DND-41 (cell line): ENCODE measurements at regions not wholly inside any gene's neighbourhood (a gene's known extent, or its start where the extent isn't known, plus 50 kb on each side); places are given as distances from the start of the nearest gene placed in this dataset.
"Not testable (repeated sequence)": the region's sequence is repeated elsewhere in the genome, so short reads cannot be mapped to it uniquely, and the experiment has no call there.

ENCODE experiments used
- ATAC-seq: fragments of 200-7000 bp; cut with Tn5 transposase; 3 replicates; pipeline ENCODE4 v1.9.1; 2021; ENCODE audit warnings: low read depth; ENCODE audit not compliant: insufficient read depth
- DNase-seq: peaks from one replicate; pipeline ENCODE4 v3.0.0-alpha.2; 2020
- H2AFZ ChIP-seq: 2 replicates; pipeline ENCODE4 v1.6.0; 2012; ENCODE audit warnings: low read depth, low read length
- H3K27ac ChIP-seq: 2 replicates; pipeline ENCODE4 v1.5.1; 2012; ENCODE audit warnings: low read length, inconsistent platforms
- H3K27me3 ChIP-seq: fragments of 200-600 bp; sonication (generic); 2 replicates; pipeline ENCODE4 v1.6.0; 2012; ENCODE audit warnings: low read length, mild to moderate bottlenecking, inconsistent platforms; ENCODE audit not compliant: insufficient read depth, poor library complexity
- H3K36me3 ChIP-seq: 2 replicates; pipeline ENCODE4 v1.5.1; 2012; ENCODE audit warnings: low read length, inconsistent platforms; ENCODE audit not compliant: insufficient read depth
- H3K4me1 ChIP-seq: 2 replicates; pipeline ENCODE4 v1.5.1; 2012; ENCODE audit warnings: mild to moderate bottlenecking, low read length; ENCODE audit not compliant: insufficient read depth
- H3K4me2 ChIP-seq: 2 replicates; pipeline ENCODE4 v1.6.0; 2012; ENCODE audit warnings: mild to moderate bottlenecking, moderate library complexity, low read length, inconsistent platforms; ENCODE audit not compliant: insufficient read depth
- H3K4me3 ChIP-seq, 2 experiments: fragments of 200-600 bp in 1 of 2; shearing (Covaris generic) in 1 of 2; 2 replicates each; pipeline ENCODE4 v1.5.1; 2012 to 2016; ENCODE audit warnings: inconsistent platforms in 2 of 2, low read length in 2 of 2, mild to moderate bottlenecking in 2 of 2, low read depth in 1 of 2, moderate library complexity in 1 of 2
- H3K79me2 ChIP-seq: 2 replicates; pipeline ENCODE4 v1.6.0; 2012; ENCODE audit warnings: low read length, inconsistent platforms; ENCODE audit not compliant: insufficient read depth
- H3K9ac ChIP-seq: 2 replicates; pipeline ENCODE4 v1.6.0; 2012; ENCODE audit warnings: low read depth, mild to moderate bottlenecking, inconsistent platforms, low read length, moderate library complexity
- H3K9me3 ChIP-seq: 2 replicates; pipeline ENCODE4 v1.5.1; 2012; ENCODE audit warnings: low read length, moderate library complexity, mild to moderate bottlenecking, inconsistent platforms; ENCODE audit not compliant: insufficient read depth, severe bottlenecking
- H4K20me1 ChIP-seq: 2 replicates; pipeline ENCODE4 v1.6.0; 2012; ENCODE audit warnings: low read length; ENCODE audit not compliant: insufficient read depth
- CTCF ChIP-seq: IDR thresholded peaks from 2 replicates; pipeline ENCODE4 v1.5.1; 2012; ENCODE audit warnings: borderline replicate concordance, low read length, moderate library complexity, mild to moderate bottlenecking; ENCODE audit not compliant: poor library complexity, severe bottlenecking; ENCODE audit errors: extremely low read depth
- EZH2 ChIP-seq: IDR thresholded peaks from 3 replicates; pipeline ENCODE4 v1.6.1; 2012; ENCODE audit warnings: borderline replicate concordance, low read depth, mild to moderate bottlenecking, moderate library complexity, low read length, inconsistent platforms; ENCODE audit not compliant: severe bottlenecking

- ATAC-seq: no peak
- H3K27ac ChIP-seq: no peak overlapping the region
- H3K9ac ChIP-seq: no peak overlapping the region
- DNase-seq: no peak
- H3K79me2 ChIP-seq: no peaks in the 10 kb centered on the region
- TF ChIP-seq CTCF (no peak), EZH2 (no peak)
- H3K4me3 ChIP-seq: no peak overlapping the region
- H3K36me3 ChIP-seq: no peaks in the 10 kb centered on the region
- H3K4me1 ChIP-seq: no peaks in the 10 kb centered on the region
- H4K20me1 ChIP-seq: no peaks in the 10 kb centered on the region
- H3K9me3 ChIP-seq: no peaks in the 10 kb centered on the region
- H2AFZ ChIP-seq: no peak overlapping the region
- H3K27me3 ChIP-seq: no peaks in the 10 kb centered on the region
- no peak overlapping the region for H3K4me2 ChIP-seq
These were observed 906.0 kb upstream of the CDH10 start for GRCh38 chr5:25550793-25551192.

- Histone ChIP-seq H3K79me2 (no peaks in the 10 kb centered on the region), H3K9ac (no peak overlapping the region), H2AFZ (no peak overlapping the region), H3K27ac (no peak overlapping the region), H3K9me3 (no peaks in the 10 kb centered on the region), H3K4me1 (no peaks in the 10 kb centered on the region), H3K36me3 (no peaks in the 10 kb centered on the region), H4K20me1 (no peaks in the 10 kb centered on the region), H3K4me3 (no peak overlapping the region), H3K4me2 (no peak overlapping the region), H3K27me3 (no peaks in the 10 kb centered on the region)
- ATAC-seq: peak; percentile 88
- peak; percentile 69 for TF ChIP-seq CTCF
- no peak for TF ChIP-seq EZH2
- peak; percentile 45 for DNase-seq
These were observed 900.0 kb upstream of the CDH10 start for GRCh38 chr5:25544652-25545249.

GRCh38 chr5:25540628-25541027 lies 895.9 kb upstream of the CDH10 start:
- Histone ChIP-seq H3K4me3 (no peak overlapping the region), H3K27me3 (no peaks in the 10 kb centered on the region), H3K27ac (no peak overlapping the region), H3K4me2 (no peak overlapping the region), H3K79me2 (no peaks in the 10 kb centered on the region), H3K4me1 (no peaks in the 10 kb centered on the region), H2AFZ (no peak overlapping the region), H3K9ac (no peak overlapping the region), H3K9me3 (no peaks in the 10 kb centered on the region), H4K20me1 (no peaks in the 10 kb centered on the region), H3K36me3 (no peaks in the 10 kb centered on the region)
- DNase-seq (no peak), ATAC-seq (no peak)
- TF ChIP-seq CTCF: no peak
- TF ChIP-seq EZH2: no peak

GRCh38 chr5:25539536-25539935 lies 894.8 kb upstream of the CDH10 start:
- Histone ChIP-seq H3K27me3 (no peaks in the 10 kb centered on the region), H3K4me2 (no peak overlapping the region), H3K79me2 (no peaks in the 10 kb centered on the region), H4K20me1 (no peaks in the 10 kb centered on the region), H2AFZ (no peak overlapping the region), H3K4me3 (no peak overlapping the region), H3K27ac (no peak overlapping the region), H3K36me3 (no peaks in the 10 kb centered on the region), H3K4me1 (no peaks in the 10 kb centered on the region), H3K9ac (no peak overlapping the region), H3K9me3 (no peaks in the 10 kb centered on the region)
- TF ChIP-seq EZH2: no peak
- no peak for TF ChIP-seq CTCF
- DNase-seq (no peak), ATAC-seq (no peak)

- H4K20me1 ChIP-seq, H3K4me2 ChIP-seq, ATAC-seq: not testable (repeated sequence)
These were observed 891.7 kb upstream of the CDH10 start for GRCh38 chr5:25536461-25536860.

More at GRCh38 chr5:25536461-25536860, 891.7 kb upstream of the CDH10 start:
- not testable (repeated sequence) for H3K36me3 ChIP-seq, H3K27ac ChIP-seq, H3K9me3 ChIP-seq, H3K4me1 ChIP-seq, DNase-seq, H3K27me3 ChIP-seq, H3K79me2 ChIP-seq, H3K9ac ChIP-seq, H3K4me3 ChIP-seq, H2AFZ ChIP-seq
